ENCODE measurements at regions not wholly inside any gene's neighbourhood (a gene's known extent, or its start where the extent isn't known, plus 50 kb on each side); places are given as distances from the start of the nearest gene placed in this dataset.

DNA sequence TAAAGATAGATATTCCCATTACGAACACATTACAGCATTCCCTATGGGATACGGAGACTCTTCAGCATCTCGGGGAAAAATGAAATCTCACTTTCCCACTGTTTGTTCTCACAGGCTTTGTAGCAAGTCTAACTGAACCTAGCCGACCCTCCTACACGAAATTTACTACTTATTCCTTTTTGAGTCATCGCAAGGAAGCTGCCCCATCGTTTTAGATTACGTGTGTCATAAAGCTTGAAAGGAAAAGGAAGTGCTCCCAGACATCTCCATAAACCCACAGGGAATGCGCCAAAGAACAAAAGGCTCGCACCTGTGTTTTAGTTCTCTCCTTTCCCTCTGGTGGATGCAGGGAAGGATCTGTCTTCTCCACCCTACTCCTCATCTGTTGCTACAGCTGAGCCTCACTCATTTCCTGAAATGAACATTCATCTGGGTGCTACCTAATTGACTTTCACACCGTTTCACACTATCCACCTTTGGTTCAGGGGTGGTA lies 76.2 kb upstream of the STK39 start:
- Histone ChIP-seq H3K4me2 (ENCODE audit: low read length) (no peak overlapping the region), H3K27me3 (ENCODE audit: insufficient read depth, low read length) (no peaks in the 10 kb centered on the region), H3K4me1 (ENCODE audit: control insufficient read depth in 1 of 2, insufficient read depth in 2 of 2, low read length in 2 of 2) (no peaks in the 10 kb centered on the region), H3K9me2 (ENCODE audit: insufficient read depth) (no peaks in the 10 kb centered on the region), H3K79me2 (ENCODE audit: insufficient read depth, low read length) (no peaks in the 10 kb centered on the region), H3K9me3 (ENCODE audit: control insufficient read depth in 1 of 2, insufficient read depth in 1 of 2, low read depth in 1 of 2, low read length in 2 of 2) (no peaks in the 10 kb centered on the region), H2AFZ (ENCODE audit: low read depth, low read length, poor library complexity, severe bottlenecking) (no peak overlapping the region), H3K36me3 (ENCODE audit: control insufficient read depth in 1 of 2, insufficient read depth in 2 of 2, low read length in 2 of 2) (no peaks in the 10 kb centered on the region), H3K27ac (ENCODE audit: low read depth, low read length) (no peak overlapping the region), H4K20me1 (ENCODE audit: insufficient read depth) (no peaks in the 10 kb centered on the region), H3K4me3 (replicated peaks in 1 of 2; ENCODE audit: low read depth in 1 of 2, low read length in 2 of 2) (no peak overlapping the region), H3K9ac (ENCODE audit: low read length) (no peak overlapping the region)
- CTCF ChIA-PET = interaction anchor here (1.8 kb wide), 1 partner anchor 13 kb away, joined by 8 read pairs; no protein-coding TSS in a partner anchor
- no peak for DNase-seq (ENCODE audit: low read depth, low spot score)
- intact Hi-C loops (cut with micrococcal nuclease) = loop anchor here (5.0 kb wide), 1 partner anchor 171 kb away; no protein-coding TSS in a partner anchor
- RAD21 ChIA-PET (ENCODE audit: low non-redundant PET in 1 of 2, low total read pairs in 2 of 2, uncharacterized antibody in 2 of 2, unreplicated experiment in 2 of 2) = no interaction called here
- no peak for TF ChIP-seq SIN3A (IDR thresholded peaks at IDR 0.05; ENCODE audit: low read depth)
- TF ChIP-seq ZNF274 (IDR thresholded peaks at IDR 0.05; ENCODE audit: low read depth, low read length) = no peak
- no peak for TF ChIP-seq POLR2AphosphoS5 (IDR thresholded peaks at IDR 0.05; ENCODE audit: low read depth, low read length)
- TF ChIP-seq FOSL1 (IDR thresholded peaks at IDR 0.05; ENCODE audit: low read depth) = no peak
- no TSS peak for BruUV-seq (replicated peaks)
- ATAC-seq = no peak
- POLR2A ChIA-PET = no interaction called here

DNA sequence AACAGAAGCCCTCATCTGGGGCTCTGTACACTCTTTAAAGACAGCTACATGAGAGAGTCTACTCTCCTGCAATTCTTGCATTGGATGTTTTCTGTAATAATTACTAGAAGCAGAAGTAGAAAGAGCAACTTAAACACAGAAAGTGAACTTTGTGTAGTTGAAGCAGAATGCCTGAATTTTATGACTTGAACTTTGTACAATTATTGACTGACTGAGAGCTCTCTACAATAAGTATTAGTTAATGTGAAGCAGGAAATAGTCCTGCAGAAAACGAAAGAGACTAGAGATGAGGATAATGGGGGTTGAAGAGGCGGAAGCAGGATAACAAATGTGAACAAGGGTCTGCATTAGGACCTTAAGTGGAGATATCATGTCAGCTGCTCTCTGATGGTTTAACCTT lies 79.2 kb upstream of the STK39 start:
- CTCF ChIA-PET = no interaction called here
- Histone ChIP-seq H3K4me1 (ENCODE audit: control insufficient read depth in 1 of 2, insufficient read depth in 2 of 2, low read length in 2 of 2) (no peaks in the 10 kb centered on the region), H3K9me3 (ENCODE audit: control insufficient read depth in 1 of 2, insufficient read depth in 1 of 2, low read depth in 1 of 2, low read length in 2 of 2) (no peaks in the 10 kb centered on the region), H3K27me3 (ENCODE audit: insufficient read depth, low read length) (no peaks in the 10 kb centered on the region), H4K20me1 (ENCODE audit: insufficient read depth) (no peaks in the 10 kb centered on the region), H3K9ac (ENCODE audit: low read length) (no peak overlapping the region), H3K27ac (ENCODE audit: low read depth, low read length) (no peak overlapping the region), H3K9me2 (ENCODE audit: insufficient read depth) (no peaks in the 10 kb centered on the region), H3K4me2 (ENCODE audit: low read length) (no peak overlapping the region), H2AFZ (ENCODE audit: low read depth, low read length, poor library complexity, severe bottlenecking) (no peak overlapping the region), H3K4me3 (replicated peaks in 1 of 2; ENCODE audit: low read depth in 1 of 2, low read length in 2 of 2) (no peak overlapping the region), H3K79me2 (ENCODE audit: insufficient read depth, low read length) (no peaks in the 10 kb centered on the region), H3K36me3 (ENCODE audit: control insufficient read depth in 1 of 2, insufficient read depth in 2 of 2, low read length in 2 of 2) (no peaks in the 10 kb centered on the region)
- intact Hi-C loops (cut with micrococcal nuclease) = no loop called here
- POLR2A ChIA-PET = no interaction called here
- no TSS peak for BruUV-seq (replicated peaks)
- RAD21 ChIA-PET (ENCODE audit: low non-redundant PET in 1 of 2, low total read pairs in 2 of 2, uncharacterized antibody in 2 of 2, unreplicated experiment in 2 of 2) = no interaction called here
- no peak for DNase-seq (ENCODE audit: low read depth, low spot score)
- no peak for ATAC-seq
- TF ChIP-seq, protein P1, sequence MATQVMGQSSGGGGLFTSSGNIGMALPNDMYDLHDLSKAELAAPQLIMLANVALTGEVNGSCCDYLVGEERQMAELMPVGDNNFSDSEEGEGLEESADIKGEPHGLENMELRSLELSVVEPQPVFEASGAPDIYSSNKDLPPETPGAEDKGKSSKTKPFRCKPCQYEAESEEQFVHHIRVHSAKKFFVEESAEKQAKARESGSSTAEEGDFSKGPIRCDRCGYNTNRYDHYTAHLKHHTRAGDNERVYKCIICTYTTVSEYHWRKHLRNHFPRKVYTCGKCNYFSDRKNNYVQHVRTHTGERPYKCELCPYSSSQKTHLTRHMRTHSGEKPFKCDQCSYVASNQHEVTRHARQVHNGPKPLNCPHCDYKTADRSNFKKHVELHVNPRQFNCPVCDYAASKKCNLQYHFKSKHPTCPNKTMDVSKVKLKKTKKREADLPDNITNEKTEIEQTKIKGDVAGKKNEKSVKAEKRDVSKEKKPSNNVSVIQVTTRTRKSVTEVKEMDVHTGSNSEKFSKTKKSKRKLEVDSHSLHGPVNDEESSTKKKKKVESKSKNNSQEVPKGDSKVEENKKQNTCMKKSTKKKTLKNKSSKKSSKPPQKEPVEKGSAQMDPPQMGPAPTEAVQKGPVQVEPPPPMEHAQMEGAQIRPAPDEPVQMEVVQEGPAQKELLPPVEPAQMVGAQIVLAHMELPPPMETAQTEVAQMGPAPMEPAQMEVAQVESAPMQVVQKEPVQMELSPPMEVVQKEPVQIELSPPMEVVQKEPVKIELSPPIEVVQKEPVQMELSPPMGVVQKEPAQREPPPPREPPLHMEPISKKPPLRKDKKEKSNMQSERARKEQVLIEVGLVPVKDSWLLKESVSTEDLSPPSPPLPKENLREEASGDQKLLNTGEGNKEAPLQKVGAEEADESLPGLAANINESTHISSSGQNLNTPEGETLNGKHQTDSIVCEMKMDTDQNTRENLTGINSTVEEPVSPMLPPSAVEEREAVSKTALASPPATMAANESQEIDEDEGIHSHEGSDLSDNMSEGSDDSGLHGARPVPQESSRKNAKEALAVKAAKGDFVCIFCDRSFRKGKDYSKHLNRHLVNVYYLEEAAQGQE (IDR thresholded peaks at IDR 0.05; ENCODE audit: low read depth) = no peak
- TF ChIP-seq RAD21 (IDR thresholded peaks at IDR 0.05; ENCODE audit: low read depth) (no peak), CBX3 (IDR thresholded peaks at IDR 0.05; ENCODE audit: low read depth) (no peak), ZNF274 (IDR thresholded peaks at IDR 0.05; ENCODE audit: low read depth, low read length) (no peak), SRF (IDR thresholded peaks at IDR 0.05; ENCODE audit: low read depth) (no peak), FOSL1 (IDR thresholded peaks at IDR 0.05; ENCODE audit: low read depth) (no peak), SP1 (IDR thresholded peaks at IDR 0.05; ENCODE audit: low read depth) (no peak), EZH2 (IDR thresholded peaks at IDR 0.05) (no peak), YY1 (IDR thresholded peaks at IDR 0.05; ENCODE audit: extremely low read depth, insufficient replicate concordance, low read depth, low read length) (no peak)
- TF ChIP-seq, protein P2, sequence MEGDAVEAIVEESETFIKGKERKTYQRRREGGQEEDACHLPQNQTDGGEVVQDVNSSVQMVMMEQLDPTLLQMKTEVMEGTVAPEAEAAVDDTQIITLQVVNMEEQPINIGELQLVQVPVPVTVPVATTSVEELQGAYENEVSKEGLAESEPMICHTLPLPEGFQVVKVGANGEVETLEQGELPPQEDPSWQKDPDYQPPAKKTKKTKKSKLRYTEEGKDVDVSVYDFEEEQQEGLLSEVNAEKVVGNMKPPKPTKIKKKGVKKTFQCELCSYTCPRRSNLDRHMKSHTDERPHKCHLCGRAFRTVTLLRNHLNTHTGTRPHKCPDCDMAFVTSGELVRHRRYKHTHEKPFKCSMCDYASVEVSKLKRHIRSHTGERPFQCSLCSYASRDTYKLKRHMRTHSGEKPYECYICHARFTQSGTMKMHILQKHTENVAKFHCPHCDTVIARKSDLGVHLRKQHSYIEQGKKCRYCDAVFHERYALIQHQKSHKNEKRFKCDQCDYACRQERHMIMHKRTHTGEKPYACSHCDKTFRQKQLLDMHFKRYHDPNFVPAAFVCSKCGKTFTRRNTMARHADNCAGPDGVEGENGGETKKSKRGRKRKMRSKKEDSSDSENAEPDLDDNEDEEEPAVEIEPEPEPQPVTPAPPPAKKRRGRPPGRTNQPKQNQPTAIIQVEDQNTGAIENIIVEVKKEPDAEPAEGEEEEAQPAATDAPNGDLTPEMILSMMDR (IDR thresholded peaks at IDR 0.05 in 2 of 3, conservative IDR thresholded peaks at IDR 0.05 in 1 of 3; ENCODE audit: borderline replicate concordance in 1 of 3, insufficient read depth in 1 of 3, low read depth in 2 of 3, low read length in 2 of 3) = no peak
- TF ChIP-seq, protein P3, sequence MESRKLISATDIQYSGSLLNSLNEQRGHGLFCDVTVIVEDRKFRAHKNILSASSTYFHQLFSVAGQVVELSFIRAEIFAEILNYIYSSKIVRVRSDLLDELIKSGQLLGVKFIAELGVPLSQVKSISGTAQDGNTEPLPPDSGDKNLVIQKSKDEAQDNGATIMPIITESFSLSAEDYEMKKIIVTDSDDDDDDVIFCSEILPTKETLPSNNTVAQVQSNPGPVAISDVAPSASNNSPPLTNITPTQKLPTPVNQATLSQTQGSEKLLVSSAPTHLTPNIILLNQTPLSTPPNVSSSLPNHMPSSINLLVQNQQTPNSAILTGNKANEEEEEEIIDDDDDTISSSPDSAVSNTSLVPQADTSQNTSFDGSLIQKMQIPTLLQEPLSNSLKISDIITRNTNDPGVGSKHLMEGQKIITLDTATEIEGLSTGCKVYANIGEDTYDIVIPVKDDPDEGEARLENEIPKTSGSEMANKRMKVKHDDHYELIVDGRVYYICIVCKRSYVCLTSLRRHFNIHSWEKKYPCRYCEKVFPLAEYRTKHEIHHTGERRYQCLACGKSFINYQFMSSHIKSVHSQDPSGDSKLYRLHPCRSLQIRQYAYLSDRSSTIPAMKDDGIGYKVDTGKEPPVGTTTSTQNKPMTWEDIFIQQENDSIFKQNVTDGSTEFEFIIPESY (IDR thresholded peaks at IDR 0.05; ENCODE audit: extremely low read depth, insufficient replicate concordance, low read length) = no peak

Data from HCT116 (cell line).